HL-60/S4 (cell line): ENCODE measurements at regions not wholly inside any gene's neighbourhood (a gene's known extent, or its start where the extent isn't known, plus 50 kb on each side); places are given as distances from the start of the nearest gene placed in this dataset.

Experiments
- in situ Hi-C: fragments of 300-500 bp; cut with MboI; formaldehyde crosslinking; loops from 2 replicates; pipeline ENCODE4 v1.14.3; 2022; ENCODE audit warnings: low sequenced_read_pairs

DNA sequence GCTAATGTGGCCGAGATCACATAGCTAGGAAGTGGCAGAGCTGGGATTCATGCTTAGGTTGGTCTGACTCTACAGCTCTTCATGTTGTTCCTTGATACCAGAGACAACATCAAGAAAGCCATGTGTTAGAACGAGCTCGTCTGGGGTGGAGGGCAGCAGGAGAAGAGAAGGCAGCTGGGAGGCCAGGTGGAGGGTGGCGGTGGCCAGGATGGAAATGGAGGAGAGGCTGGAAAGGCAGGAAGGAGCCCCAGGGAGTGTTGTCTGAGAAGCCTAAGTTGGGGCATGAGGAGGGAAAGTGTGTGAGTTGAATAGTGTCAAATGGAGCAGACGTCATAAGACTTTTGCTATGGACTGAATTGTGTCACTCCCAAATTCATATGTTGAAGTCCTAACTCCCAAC, 315.3 kb downstream of the GADD45G start:
- in situ Hi-C loops: no loop called here

- in situ Hi-C loops: no loop called here
Measured at GRCh38 chr9:89920951-89921350, 316.1 kb downstream of the GADD45G start.

DNA sequence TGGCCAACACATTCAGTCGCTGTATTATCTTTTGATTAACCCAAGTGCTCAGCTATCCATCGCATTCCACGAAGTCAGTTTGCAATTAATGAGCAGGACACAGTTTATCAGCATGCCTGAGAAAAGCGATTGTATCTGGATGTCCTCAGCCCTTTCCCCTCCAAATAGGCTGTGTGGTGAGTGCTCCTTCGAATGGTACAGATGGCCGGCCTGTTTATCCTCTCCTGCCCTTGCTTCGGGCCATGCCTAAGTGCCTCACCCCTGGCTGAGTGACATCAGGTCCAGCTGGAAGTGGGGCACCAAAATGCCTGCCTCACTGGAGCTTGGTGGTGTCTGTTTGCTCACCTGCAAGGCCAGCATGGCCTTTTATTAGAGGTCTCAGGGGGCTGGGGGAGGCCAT, 317.3 kb downstream of the GADD45G start:
- in situ Hi-C loops: no loop called here

GRCh38 chr9:89923174-89923573, 318.4 kb downstream of the GADD45G start:
- in situ Hi-C loops: no loop called here

DNA sequence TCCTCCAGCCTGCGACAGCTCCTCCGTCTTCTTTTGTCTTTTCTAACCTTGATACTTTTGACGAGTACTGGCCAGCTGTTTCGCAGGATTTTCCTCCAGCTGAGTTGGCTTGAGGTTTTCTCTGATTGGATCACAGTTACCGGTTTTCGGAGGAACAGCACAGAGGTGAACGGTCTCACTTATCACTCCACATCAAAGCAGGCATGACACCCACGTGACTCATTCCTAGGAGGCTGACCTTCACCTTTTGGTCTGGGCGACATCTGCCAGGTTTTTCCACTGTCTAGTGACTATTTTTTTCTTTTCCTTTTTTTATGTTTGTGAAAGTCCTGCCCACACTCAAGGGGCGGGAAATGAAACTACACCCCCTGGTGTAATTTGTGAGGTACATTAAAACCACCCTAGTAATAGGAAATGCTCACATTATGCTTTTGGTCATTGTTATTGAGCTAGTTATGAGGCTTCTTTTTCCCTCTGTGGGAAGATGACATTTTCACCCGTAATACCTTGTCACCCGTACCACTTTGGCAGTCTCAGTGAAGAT, 319.2 kb downstream of the GADD45G start:
- in situ Hi-C loops: no loop called here

DNA sequence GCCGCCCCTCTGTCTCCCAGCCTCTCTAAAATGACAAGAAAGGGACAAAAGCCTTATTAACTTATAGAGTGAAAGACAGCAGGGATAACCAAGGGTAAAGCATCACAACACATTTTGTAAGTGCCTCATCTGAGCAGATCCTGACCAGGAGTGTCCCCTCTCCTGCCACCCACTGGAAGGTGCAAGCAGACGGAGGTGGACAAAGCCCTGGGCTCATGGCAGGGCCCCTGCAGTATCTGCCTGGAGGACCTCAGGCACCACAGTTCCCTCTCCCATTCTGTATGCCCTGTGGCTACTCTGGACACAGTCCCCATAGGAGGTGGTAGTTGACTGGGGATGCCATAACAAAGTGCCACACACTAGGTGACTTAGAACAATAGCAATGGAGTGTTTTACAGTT, 319.8 kb downstream of the GADD45G start:
- in situ Hi-C loops: no loop called here

DNA sequence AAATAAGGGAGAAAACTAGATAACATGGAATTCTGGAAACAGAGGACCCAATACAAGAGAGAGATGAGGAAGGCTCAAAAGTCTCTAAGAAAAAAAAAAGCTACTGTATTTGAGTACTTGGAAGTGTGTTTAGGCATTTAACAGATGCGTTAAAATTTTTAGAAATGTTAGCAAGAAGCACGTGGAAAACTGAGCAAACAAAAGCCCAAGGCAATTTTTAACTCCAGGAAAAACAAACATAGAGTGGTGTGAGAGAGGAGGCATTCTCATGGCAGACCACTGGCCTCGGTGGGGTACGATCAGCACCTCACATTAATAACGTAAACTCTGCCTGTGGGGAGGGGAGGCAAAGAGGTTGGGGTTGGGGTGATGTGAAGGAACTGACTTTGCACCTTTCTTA, 321.4 kb downstream of the GADD45G start:
- in situ Hi-C loops: no loop called here

GRCh38 chr9:89926691-89927220, 321.9 kb downstream of the GADD45G start:
- in situ Hi-C loops: no loop called here

- in situ Hi-C loops: no loop called here
Measured at GRCh38 chr9:89928106-89928505, 323.3 kb downstream of the GADD45G start.

- in situ Hi-C loops: no loop called here
Measured at GRCh38 chr9:89928521-89929275, 323.9 kb downstream of the GADD45G start.

DNA sequence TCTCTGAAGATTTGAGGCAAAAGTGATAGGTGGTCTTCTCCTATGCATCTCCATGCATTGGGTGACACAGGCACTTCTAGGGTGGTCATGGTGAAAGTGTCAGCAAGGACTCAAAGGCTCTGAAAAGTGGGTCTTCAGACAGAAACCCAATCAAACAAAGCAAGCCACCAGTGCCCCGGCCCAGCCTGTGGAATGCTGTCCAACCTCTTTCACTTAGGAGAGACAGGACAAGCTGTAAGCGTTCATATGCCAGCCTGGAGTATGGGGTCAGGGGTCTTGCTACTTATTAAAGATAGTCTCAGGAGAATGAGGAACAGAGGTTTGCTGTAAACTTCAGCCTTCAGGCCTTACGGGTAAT, 324.5 kb downstream of the GADD45G start:
- in situ Hi-C loops: no loop called here

GRCh38 chr9:89929673-89930480, 325.1 kb downstream of the GADD45G start:
- in situ Hi-C loops: no loop called here

- in situ Hi-C loops: no loop called here
Measured at GRCh38 chr9:89933578-89933977, 328.8 kb downstream of the GADD45G start.

GRCh38 chr9:89935115-89935514, 330.3 kb downstream of the GADD45G start:
- in situ Hi-C loops: no loop called here

DNA sequence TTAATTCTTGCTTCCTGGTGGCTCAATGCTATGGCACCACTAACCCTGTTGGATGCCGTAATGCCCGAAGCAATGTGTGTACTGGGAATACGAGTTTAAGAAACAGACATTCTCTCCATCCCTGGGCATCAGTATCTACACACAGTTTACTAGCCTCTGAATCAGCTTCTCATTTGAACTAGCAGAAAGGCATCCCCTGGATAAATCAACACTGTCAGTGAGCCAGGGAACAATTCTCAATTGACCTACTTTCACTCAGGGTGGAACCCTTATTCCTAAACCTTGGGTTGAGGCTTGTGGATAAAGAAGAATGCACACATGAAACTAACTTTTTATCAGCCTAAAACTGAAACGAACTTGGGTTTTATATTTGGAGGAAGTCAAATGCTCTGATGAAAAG, 331.0 kb downstream of the GADD45G start:
- in situ Hi-C loops: no loop called here

- in situ Hi-C loops: no loop called here
Measured at GRCh38 chr9:89937051-89937450, 332.2 kb downstream of the GADD45G start.

DNA sequence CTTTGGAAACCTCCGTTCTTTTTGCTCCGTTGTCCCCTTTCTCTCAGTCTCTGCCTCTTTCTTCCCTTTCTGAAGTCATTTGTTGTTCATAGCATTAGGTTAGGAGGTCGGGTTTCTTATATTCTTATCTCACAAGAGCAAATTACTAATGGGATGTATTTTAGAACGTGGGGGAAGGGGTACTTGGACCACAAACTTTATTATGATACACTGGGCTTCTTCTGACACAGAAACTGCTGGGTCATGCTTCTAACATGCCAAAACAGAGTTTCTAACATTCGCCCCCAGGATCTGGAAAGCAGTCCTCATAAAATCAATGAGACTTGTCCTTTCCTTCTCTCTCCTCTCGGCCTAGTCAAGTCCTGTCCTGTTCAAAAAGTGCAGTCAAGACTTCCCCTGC, 334.4 kb downstream of the GADD45G start:
- in situ Hi-C loops: no loop called here

DNA sequence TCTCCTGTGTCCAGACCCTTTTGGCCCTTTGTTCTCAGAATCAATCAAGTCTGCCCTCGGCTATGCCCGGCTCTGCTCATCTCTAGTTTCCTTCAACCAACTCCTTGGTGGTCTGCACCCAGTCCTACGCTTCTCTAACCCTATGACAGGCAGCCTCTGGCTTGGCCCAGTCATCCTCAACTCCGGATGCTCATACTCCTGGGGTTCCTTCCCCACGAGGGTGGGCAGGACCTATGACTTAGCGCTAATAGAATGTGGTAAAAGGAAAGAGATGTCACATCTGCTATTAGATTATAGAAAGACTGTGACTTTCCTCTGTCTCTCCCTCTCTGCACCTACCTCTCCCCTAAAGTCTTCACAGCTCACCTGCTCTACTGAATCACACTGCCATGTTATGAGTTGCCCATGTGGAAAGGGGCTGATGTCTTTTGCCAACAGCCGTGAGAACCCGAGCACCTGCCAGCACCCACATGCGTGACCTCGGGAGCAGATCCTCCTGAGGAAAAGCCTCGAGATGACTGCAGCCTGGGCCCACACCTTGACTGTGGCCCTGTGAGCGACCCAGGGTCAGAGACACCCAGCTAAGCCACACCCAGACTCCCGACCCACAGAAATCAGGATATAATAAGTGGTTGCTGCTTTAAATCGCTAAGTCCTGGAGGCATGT, 334.9 kb downstream of the GADD45G start:
- in situ Hi-C loops: no loop called here

GRCh38 chr9:89940625-89941024, 335.8 kb downstream of the GADD45G start:
- in situ Hi-C loops: no loop called here

- in situ Hi-C loops: no loop called here
Measured at GRCh38 chr9:89941875-89942274, 337.1 kb downstream of the GADD45G start.

DNA sequence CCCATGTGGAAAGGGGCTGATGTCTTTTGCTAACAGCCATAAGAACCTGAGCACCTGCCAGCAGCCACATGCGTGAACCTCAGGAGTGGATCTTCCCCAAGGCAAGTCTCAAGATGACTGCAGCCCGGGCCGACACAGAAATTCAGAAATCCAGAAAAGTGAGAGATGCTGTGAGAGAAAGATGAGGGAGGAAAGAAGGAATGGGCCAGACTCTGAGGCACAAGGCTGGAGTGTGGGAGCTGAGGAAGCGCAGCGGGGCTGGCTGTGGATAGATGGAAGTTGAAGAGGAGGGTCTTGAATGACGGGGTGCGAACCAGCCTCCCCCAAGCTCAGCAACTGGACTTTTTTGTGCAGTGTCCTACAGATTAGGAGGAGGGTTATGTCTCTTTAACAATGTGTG, 337.8 kb downstream of the GADD45G start:
- in situ Hi-C loops: no loop called here
